HG02588 (cell line): ENCODE measurements at regions not wholly inside any gene's neighbourhood (a gene's known extent, or its start where the extent isn't known, plus 50 kb on each side); places are given as distances from the start of the nearest gene placed in this dataset.
"Not testable (repeated sequence)": the region's sequence is repeated elsewhere in the genome, so short reads cannot be mapped to it uniquely, and the experiment has no call there.

ENCODE experiments used
- ATAC-seq: cut with Tn5 transposase; IDR thresholded peaks from one replicate; pipeline ENCODE4 v1.9.1; 2021; ENCODE audit warnings: mild to moderate bottlenecking, moderate library complexity; ENCODE audit not compliant: unreplicated experiment

- no peak for ATAC-seq
These were observed 84.5 kb upstream of the SETMAR start for GRCh38 chr3:4218456-4219226.

GRCh38 chr3:4219227-4219568 lies 84.0 kb upstream of the SETMAR start:
- ATAC-seq = no peak

GRCh38 chr3:4220065-4220464 lies 83.1 kb upstream of the SETMAR start:
- no peak for ATAC-seq

- ATAC-seq = no peak
These were observed 80.5 kb upstream of the SETMAR start for GRCh38 chr3:4222574-4223175.

- no peak for ATAC-seq
These were observed 79.4 kb upstream of the SETMAR start for GRCh38 chr3:4223777-4224176.

GRCh38 chr3:4224331-4224730 lies 78.8 kb upstream of the SETMAR start:
- no peak for ATAC-seq

GRCh38 chr3:4225005-4225471 lies 78.1 kb upstream of the SETMAR start:
- ATAC-seq = no peak

- no peak for ATAC-seq
These were observed 74.9 kb upstream of the SETMAR start for GRCh38 chr3:4228295-4228694.

- ATAC-seq = no peak
These were observed 72.1 kb upstream of the SETMAR start for GRCh38 chr3:4231041-4231440.

- no peak for ATAC-seq
These were observed 70.4 kb upstream of the SETMAR start for GRCh38 chr3:4232798-4233197.

DNA sequence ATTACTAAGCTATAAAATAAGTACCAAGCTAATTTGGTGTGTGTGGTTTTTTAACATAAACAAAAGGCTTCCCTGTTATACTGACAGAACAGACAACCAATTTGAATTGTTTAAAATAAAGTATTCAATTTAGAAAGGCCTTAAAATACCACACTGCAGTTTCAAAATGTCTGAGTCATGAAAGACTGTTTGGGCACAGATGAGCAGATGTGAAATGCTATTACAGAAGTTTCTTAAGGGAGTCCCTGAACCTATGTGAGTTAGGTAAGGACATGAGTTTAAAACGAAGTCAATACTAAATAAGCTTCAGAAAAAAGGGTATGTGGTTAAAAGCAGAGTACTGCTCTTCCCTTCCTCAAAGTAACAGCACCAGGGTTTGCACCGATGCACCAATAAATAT lies 69.7 kb upstream of the SETMAR start:
- ATAC-seq = no peak

DNA sequence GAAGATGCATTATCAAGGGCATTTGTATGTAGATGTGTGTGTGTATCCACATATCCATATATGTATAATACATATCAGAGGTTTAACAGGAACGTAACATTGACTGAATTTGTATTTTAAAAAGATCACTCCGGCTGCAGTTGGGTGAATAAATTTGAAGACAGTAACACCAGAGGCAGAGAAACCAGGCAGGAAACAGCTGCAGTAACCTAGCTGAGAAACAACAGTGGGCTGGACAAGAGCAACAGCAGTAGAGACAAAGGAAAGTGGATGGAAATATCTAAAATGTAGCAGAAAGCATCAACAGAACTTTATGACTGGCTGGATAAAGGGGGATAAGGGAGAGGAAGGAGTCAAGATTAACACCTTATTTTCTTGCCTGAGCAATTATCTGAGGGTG lies 68.3 kb upstream of the SETMAR start:
- ATAC-seq = no peak

GRCh38 chr3:4235690-4236089 lies 67.5 kb upstream of the SETMAR start:
- ATAC-seq = no peak

DNA sequence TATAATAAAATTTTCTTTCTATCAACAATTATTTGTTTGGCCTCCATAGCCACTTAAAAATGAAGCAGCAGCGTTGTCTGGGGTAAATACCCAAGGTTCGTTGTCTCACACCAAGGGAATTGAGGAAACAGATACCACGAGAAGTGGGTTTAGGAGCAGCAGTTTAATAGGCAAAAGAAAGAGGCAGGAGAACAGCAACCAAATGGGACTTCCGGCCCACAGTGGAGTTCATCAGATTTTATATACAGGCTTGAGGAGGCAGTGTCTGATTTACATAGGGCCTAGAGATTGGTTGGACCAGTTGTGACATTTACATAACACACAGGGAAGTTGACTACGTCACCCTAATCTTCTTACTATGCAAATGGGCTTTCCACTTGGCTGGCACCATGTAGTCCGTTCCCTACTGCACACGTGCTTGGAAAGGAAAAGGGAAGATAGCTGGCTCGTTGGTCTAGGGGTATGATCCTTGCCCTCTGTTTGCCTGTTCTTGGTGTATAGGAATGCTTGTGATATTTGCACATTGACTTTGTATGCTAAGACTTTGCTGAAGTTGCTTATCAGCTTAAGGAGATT lies 61.5 kb upstream of the SETMAR start:
- no peak for ATAC-seq

DNA sequence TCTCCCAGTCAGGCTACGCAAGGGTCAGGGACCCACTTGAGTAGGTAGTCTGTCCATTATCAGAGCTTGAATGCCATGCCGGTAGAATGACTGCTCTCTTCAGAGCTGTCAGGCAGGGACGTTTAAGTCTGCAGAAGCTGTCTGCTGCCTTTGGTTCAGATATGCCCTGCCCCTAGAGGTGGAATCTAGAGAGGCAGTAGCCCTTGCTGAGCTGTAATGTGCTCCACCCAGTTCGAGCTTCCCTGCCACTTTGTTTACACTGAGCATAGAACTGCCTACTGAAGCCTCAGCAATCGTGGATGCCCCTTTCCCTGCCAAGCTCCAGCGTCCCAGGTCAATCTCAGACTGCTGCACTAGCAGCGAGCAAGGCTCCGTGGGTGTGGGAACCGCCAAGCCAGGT lies 57.5 kb upstream of the SETMAR start:
- no peak for ATAC-seq

GRCh38 chr3:4247391-4247790 lies 55.8 kb upstream of the SETMAR start:
- no peak for ATAC-seq

- ATAC-seq = no peak
These were observed 53.1 kb upstream of the SETMAR start for GRCh38 chr3:4250064-4250463.

- no peak for ATAC-seq
These were observed 51.8 kb upstream of the SETMAR start for GRCh38 chr3:4251412-4251811.

GRCh38 chr3:4253072-4253832 lies 49.9 kb upstream of the SETMAR start:
- not testable (repeated sequence) for ATAC-seq
